Aorta (tissue), 5 donors: ENCODE measurements at regions not wholly inside any gene's neighbourhood (a gene's known extent, or its start where the extent isn't known, plus 50 kb on each side); places are given as distances from the start of the nearest gene placed in this dataset.

Source experiments
- ATAC-seq: fragments of 200-7000 bp; cut with Tn5 transposase; one replicate; pipeline ENCODE4 v1.9.1; 2022; ENCODE audit warnings: moderate library complexity; ENCODE audit not compliant: low FRiP score
- DNase-seq, 2 donors: peaks; one replicate each; pipeline ENCODE4 v3.0.0-alpha.2; 2020
- H3K27ac ChIP-seq, 2 donors: one replicate each; pipeline ENCODE4 v1.5.1; 2013; ENCODE audit warnings: low read length in 2 of 2, mild to moderate bottlenecking in 2 of 2, moderate library complexity in 2 of 2, control low read depth in 1 of 2, inconsistent platforms in 1 of 2, low read depth in 1 of 2
- H3K27me3 ChIP-seq, 2 donors: one replicate each; pipeline ENCODE4 v1.6.1; 2013; ENCODE audit warnings: control low read depth in 1 of 2, low read length in 1 of 2, mild to moderate bottlenecking in 1 of 2, moderate library complexity in 1 of 2; ENCODE audit not compliant: insufficient read depth in 2 of 2, control insufficient read depth in 1 of 2
- H3K36me3 ChIP-seq, 2 donors: one replicate each; pipeline ENCODE4 v1.6.1; 2013; ENCODE audit warnings: control low read depth in 1 of 2, low read length in 1 of 2, mild to moderate bottlenecking in 1 of 2; ENCODE audit not compliant: insufficient read depth in 2 of 2, control insufficient read depth in 1 of 2
- H3K4me1 ChIP-seq, 2 donors: one replicate each; pipeline ENCODE4 v1.6.1; 2013; ENCODE audit warnings: low read length in 2 of 2, control low read depth in 1 of 2, mild to moderate bottlenecking in 1 of 2, moderate library complexity in 1 of 2; ENCODE audit not compliant: insufficient read depth in 2 of 2, control insufficient read depth in 1 of 2
- H3K4me3 ChIP-seq, 2 donors: one replicate each; pipeline ENCODE4 v1.5.1; 2013; ENCODE audit warnings: low read length in 2 of 2, control low read depth in 1 of 2, mild to moderate bottlenecking in 1 of 2
- H3K9me3 ChIP-seq: one replicate; pipeline ENCODE4 v1.6.1; 2013; ENCODE audit warnings: mild to moderate bottlenecking, low read length; ENCODE audit not compliant: control insufficient read depth
- WGBS, 2 donors: extraction: QIAGEN DNeasy Blood & Tissue Kit; methylation state at CpG; one replicate each; pipeline ENCODE4 v1.1.7; 2013; 5-methylcytosine and 5-hydroxymethylcytosine counted together
- intact Hi-C, 2 donors: fragments of 100-400 bp; cut with DNase I; formaldehyde crosslinking; loops; one replicate each; pipeline versions ENCODE4 v1.14.2 to v1.15.0; 2022
- donor health status: healthy with polysubstance abuse.
- donor health status: Bipolar disorder and iron deficiency.
- donor health status: DM: no; HTN: no; CAD: no.
- donor health status: DM: no; HTN: no; CAD: no.
- donor health status: DM: yes; HTN: yes; CAD: no.

- ATAC-seq (no peak), DNase-seq (no peak)
- no peaks in the 10 kb centered on the region for H3K9me3 ChIP-seq
- no peaks in the 10 kb centered on the region for H3K36me3 ChIP-seq
- no peak overlapping the region for H3K4me3 ChIP-seq
- 53 to 59% methylated on average over 3 of the region's 3 CpGs for WGBS, 2 donors
- H3K27ac ChIP-seq: no peak overlapping the region
- no peaks in the 10 kb centered on the region for H3K27me3 ChIP-seq
- intact Hi-C loops: no loop called here
- no peaks in the 10 kb centered on the region for H3K4me1 ChIP-seq
Observed at GRCh38 chr2:136254681-136255080, 136.7 kb upstream of the CXCR4 start.

DNA sequence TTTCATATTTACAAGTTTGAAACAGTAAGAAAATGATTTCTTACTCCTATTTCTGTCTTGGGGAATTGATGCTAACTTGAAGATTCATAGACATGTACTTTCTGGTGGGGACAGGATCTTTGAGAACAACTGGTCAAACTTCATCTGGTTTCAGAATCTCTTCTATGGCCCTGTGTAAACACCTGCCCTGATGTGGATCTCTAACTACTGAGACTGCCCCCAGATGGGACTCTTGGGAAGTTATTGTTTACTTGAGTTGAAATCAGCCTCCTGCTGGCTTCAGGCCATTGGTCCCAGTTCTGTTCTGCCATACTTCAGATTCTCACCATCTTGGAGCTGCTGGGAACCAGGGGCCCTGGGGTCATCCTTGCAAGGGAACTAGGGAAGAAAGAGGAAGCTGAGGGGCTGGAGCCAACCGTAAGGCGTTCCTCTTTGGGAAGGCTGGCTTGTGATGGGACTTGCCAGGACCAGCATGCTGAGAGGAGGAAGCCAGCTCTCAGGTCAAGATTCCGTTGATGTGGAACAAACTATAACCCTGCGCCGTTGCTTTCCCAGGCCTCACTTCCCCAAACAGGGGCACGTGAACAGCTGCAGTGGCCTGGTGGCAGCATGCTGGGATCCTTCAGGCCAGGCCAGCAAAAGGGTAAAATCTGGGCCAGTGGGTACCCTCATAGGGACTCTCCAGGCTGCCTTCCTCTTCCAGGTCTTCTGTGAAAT, 135.5 kb upstream of the CXCR4 start:
- H3K4me3 ChIP-seq: no peak overlapping the region
- no peak overlapping the region for H3K27ac ChIP-seq
- peak; percentile 58 for ATAC-seq
- no peaks in the 10 kb centered on the region for H3K36me3 ChIP-seq
- DNase-seq: peak in 1 of 2 donors; percentile 85
- no peaks in the 10 kb centered on the region for H3K9me3 ChIP-seq
- H3K27me3 ChIP-seq: no peaks in the 10 kb centered on the region
- WGBS, 2 donors: 83 to 89% methylated on average over 6 of the region's 6 CpGs
- no peaks in the 10 kb centered on the region for H3K4me1 ChIP-seq
- intact Hi-C loops: no loop called here

DNA sequence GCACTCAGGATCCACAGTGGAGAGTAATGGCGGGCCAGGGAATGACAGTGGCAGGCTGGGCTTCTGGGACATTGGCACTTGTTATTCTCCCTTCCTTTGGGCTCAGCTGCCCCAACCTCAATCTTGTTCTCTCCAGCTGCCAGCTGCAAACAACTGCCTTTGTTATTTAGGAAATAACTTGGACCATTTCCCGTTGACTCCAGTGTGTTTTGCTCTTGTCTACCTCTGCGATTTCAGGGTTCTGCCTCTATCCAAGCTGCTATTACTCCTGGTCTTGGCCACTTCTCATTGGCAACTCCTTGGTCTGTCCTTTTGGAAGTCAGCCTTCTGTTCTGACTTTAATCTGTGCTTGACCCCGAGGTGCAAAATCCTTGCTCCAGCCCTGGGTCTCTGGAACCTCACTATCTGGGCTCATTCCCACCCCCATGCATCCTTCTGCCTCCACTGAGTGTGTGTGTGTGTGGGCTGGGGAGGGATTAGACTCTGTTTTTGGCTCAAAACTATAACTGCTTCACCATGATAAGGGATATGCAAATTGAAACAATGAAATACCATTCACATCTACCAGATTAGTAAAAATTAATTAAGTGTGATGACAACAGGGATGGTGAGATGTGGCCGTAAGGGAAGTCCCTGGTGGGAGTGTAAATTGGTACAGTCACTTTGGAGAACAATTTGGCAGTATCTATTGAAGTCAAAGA, 134.1 kb upstream of the CXCR4 start:
- 62 to 73% methylated on average over 5 of the region's 5 CpGs for WGBS, 2 donors
- DNase-seq: no peak
- intact Hi-C loops: no loop called here

GRCh38 chr2:136251197-136251884, 133.4 kb upstream of the CXCR4 start:
- intact Hi-C loops: no loop called here
- no peak for DNase-seq
- Histone ChIP-seq H3K4me3 (no peak overlapping the region), H3K9me3 (peaks cover 1% of the 10 kb centered on the region), H3K36me3 (no peaks in the 10 kb centered on the region), H3K27ac (no peak overlapping the region), H3K4me1 (no peaks in the 10 kb centered on the region), H3K27me3 (no peaks in the 10 kb centered on the region)
- ATAC-seq: no peak
- 39 to 53% methylated on average over 5 of the region's 5 CpGs for WGBS, 2 donors

More for the DNA sequence above, 134.1 kb upstream of the CXCR4 start:
- Histone ChIP-seq H3K27ac (no peak overlapping the region), H3K27me3 (no peaks in the 10 kb centered on the region), H3K9me3 (peaks cover 1% of the 10 kb centered on the region), H3K4me1 (no peaks in the 10 kb centered on the region), H3K36me3 (no peaks in the 10 kb centered on the region), H3K4me3 (no peak overlapping the region)
- ATAC-seq: no peak

DNA sequence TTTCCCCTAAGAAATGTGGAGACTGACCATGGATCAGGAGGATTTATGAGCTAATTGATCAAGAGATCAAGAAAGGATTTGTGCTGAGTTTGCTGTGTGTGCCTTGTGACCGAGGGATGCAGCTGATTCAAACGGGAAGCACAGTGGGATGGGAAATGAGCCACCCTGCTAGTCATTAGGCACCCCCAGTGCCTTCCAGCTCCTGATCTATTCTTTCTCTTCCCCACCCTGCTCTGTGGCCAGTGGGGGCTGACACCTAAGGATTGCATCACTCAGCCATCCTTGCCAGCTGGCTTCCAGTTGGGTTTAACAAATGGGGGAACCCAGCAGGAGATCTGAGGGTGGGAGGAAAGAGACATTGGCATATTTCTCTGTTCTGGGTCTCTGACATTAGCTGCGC, 132.2 kb upstream of the CXCR4 start:
- ATAC-seq (no peak), DNase-seq (no peak)
- Histone ChIP-seq H3K4me3 (no peak overlapping the region), H3K27me3 (no peaks in the 10 kb centered on the region), H3K36me3 (no peaks in the 10 kb centered on the region), H3K9me3 (peaks cover 1% of the 10 kb centered on the region), H3K4me1 (no peaks in the 10 kb centered on the region), H3K27ac (no peak overlapping the region)
- WGBS, 2 donors: 56 to 73% methylated on average over 3 of the region's 3 CpGs
- intact Hi-C loops: no loop called here

DNA sequence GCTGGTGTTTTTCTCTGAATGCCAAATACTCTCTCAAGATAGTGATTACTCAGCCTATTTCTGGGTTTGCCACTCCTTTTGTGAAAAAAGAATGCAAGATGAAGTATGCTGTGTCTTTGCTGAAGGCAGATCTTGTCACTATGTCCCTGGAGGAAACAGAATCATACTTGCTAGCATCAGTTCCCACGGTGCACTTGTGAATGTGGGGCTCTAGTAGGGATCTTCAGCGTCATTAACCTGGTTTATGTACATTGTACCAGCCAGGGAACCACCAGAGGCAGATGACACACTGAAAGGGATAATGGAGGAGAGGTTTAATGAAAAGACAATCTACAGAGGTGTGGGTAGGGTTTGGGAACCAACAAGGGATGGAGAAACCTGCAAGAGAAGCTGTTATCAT, 131.0 kb upstream of the CXCR4 start:
- 79 to 86% methylated on average over 2 of the region's 2 CpGs for WGBS, 2 donors
- H3K27ac ChIP-seq: no peak overlapping the region
- H3K27me3 ChIP-seq: no peaks in the 10 kb centered on the region
- no peak overlapping the region for H3K4me3 ChIP-seq
- H3K36me3 ChIP-seq: no peaks in the 10 kb centered on the region
- no peak for ATAC-seq
- no peak for DNase-seq
- peaks cover 1% of the 10 kb centered on the region for H3K9me3 ChIP-seq
- no peaks in the 10 kb centered on the region for H3K4me1 ChIP-seq
- intact Hi-C loops: no loop called here

DNA sequence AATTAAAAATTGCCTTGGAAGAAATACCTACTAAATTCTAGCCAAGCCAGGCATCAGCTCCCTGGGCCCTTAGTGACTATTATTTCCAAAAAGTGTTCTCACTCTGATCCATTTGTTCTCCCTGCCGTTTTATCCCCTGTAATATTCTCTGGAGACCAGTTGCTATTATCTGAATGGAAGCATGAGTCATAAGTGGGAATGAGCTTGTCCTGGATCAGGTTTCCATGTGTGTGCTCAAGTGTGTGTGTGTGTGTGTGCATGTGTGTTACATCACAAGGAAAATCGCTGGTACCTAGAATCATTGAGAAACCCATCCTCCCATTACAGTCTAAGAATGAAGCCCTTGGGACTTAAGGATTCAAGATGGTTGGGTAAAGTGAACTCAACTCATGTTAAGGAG, 130.3 kb upstream of the CXCR4 start:
- H3K27me3 ChIP-seq: no peaks in the 10 kb centered on the region
- no peak overlapping the region for H3K4me3 ChIP-seq
- 27 to 38% methylated on average over 2 of the region's 2 CpGs for WGBS, 2 donors
- ATAC-seq (peak; percentile 74), DNase-seq (no peak)
- intact Hi-C loops: no loop called here
- H3K4me1 ChIP-seq: no peaks in the 10 kb centered on the region
- H3K27ac ChIP-seq: no peak overlapping the region
- peaks cover 1% of the 10 kb centered on the region for H3K9me3 ChIP-seq
- H3K36me3 ChIP-seq: no peaks in the 10 kb centered on the region

DNA sequence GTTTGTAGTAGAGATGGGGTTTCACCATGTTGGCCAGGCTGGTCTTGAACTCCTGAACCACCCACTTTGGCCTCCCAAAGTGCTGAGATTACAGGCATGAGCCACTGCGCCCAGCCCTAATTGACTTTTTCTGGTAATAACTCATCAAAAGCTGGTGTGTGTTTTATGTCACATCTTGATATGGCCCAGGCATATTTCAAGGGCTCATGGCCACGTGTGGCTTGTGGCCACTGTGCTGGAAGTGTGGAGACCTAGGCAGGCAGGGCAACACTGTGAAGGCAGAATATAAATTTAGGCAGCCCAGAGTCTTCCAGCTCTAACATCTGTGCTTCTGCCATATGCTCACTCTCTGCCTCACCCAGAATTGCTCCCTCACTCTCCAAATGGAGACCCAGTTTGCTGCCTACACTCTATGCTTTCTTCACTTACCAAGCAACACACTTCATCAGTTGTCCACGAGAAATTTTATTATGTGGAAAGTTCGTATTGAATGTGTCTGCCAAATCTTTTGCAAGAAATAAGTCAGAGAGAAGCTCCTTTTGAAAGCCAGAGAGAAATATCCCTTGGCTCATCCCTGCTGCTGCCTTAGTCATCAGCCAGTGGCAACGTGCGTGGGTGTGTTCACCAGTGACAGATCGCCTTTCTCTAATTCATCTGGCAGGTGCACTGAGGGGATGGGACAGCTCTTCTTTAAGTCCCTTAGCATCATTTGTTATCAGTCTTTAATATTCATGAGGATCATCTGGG, 129.4 kb upstream of the CXCR4 start:
- Histone ChIP-seq H3K27me3 (no peaks in the 10 kb centered on the region), H3K9me3 (peaks cover 1% of the 10 kb centered on the region), H3K36me3 (no peaks in the 10 kb centered on the region), H3K27ac (no peak overlapping the region), H3K4me1 (no peaks in the 10 kb centered on the region), H3K4me3 (no peak overlapping the region)
- intact Hi-C loops: no loop called here
- peak; percentile 66 for ATAC-seq
- peak in 1 of 2 donors; percentile 78 for DNase-seq
- 67 to 69% methylated on average over 7 of the region's 7 CpGs for WGBS, 2 donors
